ENCODE measurements at regions not wholly inside any gene's neighbourhood (a gene's known extent, or its start where the extent isn't known, plus 50 kb on each side); places are given as distances from the start of the nearest gene placed in this dataset.
A peak's percentile ranks its signal among the peaks of the same experiment; 100 is the strongest.
"Not testable (repeated sequence)": the region's sequence is repeated elsewhere in the genome, so short reads cannot be mapped to it uniquely, and the experiment has no call there.

DNA sequence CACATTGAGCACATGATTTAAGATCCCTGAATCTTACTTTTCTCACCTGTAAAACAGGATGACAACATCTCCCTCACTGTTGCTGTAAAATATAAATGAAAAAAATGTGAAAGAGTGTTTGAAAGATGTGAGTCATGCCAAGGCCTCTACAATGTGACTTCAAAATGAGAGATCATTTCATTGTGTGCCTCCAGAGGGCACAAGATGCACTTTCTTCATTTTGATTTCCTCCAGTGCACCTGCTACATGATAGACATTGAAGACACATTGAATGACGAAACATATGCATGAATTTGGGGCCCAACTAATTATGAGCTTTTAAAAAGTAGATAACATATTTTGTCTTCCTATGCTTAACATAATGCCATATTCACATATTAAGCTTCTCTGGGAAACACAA, 170.3 kb downstream of the MOBP start:
- TF ChIP-seq, protein P1, sequence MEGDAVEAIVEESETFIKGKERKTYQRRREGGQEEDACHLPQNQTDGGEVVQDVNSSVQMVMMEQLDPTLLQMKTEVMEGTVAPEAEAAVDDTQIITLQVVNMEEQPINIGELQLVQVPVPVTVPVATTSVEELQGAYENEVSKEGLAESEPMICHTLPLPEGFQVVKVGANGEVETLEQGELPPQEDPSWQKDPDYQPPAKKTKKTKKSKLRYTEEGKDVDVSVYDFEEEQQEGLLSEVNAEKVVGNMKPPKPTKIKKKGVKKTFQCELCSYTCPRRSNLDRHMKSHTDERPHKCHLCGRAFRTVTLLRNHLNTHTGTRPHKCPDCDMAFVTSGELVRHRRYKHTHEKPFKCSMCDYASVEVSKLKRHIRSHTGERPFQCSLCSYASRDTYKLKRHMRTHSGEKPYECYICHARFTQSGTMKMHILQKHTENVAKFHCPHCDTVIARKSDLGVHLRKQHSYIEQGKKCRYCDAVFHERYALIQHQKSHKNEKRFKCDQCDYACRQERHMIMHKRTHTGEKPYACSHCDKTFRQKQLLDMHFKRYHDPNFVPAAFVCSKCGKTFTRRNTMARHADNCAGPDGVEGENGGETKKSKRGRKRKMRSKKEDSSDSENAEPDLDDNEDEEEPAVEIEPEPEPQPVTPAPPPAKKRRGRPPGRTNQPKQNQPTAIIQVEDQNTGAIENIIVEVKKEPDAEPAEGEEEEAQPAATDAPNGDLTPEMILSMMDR (conservative IDR thresholded peaks at IDR 0.05; ENCODE audit: low read depth, low read length), result peak; percentile 40
- peak; percentile 11 for DNase-seq (ENCODE audit: low read depth)
- no peak overlapping the region for H3K4me3 ChIP-seq (ENCODE audit: low read length)

DNA sequence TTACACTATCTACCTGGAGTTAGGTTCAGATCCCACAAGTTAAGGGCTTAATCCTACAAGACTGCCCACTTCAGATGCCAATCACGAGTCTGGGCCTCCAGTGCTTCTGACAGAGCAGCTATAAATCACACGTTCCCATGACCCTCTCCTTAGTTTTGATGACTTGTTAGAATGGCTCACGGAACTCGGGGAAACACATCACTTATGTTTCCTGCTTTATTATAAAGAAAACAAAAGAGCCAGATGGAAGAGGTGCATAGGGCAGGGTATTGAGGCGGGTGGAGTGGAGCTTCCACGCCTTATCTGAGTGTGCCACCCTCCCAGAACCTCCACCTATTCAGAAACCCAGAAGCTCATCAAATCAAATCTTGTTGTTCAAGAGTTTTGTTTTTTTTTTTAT, 170.8 kb downstream of the MOBP start:
- TF ChIP-seq, protein P1 (conservative IDR thresholded peaks at IDR 0.05; ENCODE audit: low read depth, low read length), result no peak
- DNase-seq (ENCODE audit: low read depth), result peak; percentile 14
- no peak overlapping the region for H3K4me3 ChIP-seq (ENCODE audit: low read length)

GRCh38 chr3:39639344-39640236, 169.8 kb upstream of the MYRIP start:
- TF ChIP-seq, protein P1 (conservative IDR thresholded peaks at IDR 0.05; ENCODE audit: low read depth, low read length), result no peak
- DNase-seq (ENCODE audit: low read depth), result peak; percentile 85
- H3K4me3 ChIP-seq (ENCODE audit: low read length), result no peak overlapping the region

DNA sequence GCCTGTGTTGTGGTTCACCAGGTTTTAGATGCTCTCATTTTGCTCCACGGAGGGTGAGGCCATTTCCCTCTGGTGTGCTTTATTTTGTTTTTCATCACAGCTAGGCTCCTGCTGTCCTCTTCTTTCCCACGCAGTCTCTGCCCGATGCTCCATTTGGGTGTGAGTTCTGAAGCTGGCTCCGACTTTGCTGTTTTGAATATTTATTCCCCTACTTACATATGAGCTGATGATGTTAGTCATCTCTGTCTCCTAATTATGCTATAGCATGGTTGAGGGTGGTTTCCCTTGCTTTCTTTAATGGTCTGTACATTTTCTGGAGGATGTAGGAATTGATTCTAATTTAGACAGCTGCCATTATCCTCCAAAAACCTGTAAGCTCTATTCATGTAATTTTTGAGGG, 168.1 kb upstream of the MYRIP start:
- TF ChIP-seq, protein P1 (conservative IDR thresholded peaks at IDR 0.05; ENCODE audit: low read depth, low read length), result no peak
- no peak overlapping the region for H3K4me3 ChIP-seq (ENCODE audit: low read length)
- no peak for DNase-seq (ENCODE audit: low read depth)

DNA sequence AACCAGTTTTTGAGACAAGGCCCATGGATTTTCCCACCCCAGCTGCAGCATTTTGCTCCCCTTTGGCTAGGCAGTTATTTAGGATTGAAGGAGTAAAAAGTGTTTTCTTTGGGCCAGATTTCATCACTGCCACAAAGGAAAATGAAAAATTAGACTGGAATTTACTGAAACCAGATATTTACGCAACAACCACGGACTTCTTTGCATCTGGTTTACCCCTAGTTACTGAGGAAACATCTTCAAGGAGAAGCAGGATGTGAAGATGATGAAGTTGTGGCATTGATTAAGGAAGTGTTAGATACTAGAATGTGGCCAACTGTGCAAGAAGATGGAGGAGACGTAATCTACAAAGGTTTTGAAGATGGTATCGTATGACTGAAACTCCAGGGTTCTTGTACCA, 165.2 kb upstream of the MYRIP start:
- no peak overlapping the region for H3K4me3 ChIP-seq (ENCODE audit: low read length)
- TF ChIP-seq, protein P1 (conservative IDR thresholded peaks at IDR 0.05; ENCODE audit: low read depth, low read length), result no peak
- DNase-seq (ENCODE audit: low read depth), result no peak

GRCh38 chr3:39651256-39651655, 158.2 kb upstream of the MYRIP start:
- not testable (repeated sequence) for H3K4me3 ChIP-seq (ENCODE audit: low read length); DNase-seq (ENCODE audit: low read depth)

DNA sequence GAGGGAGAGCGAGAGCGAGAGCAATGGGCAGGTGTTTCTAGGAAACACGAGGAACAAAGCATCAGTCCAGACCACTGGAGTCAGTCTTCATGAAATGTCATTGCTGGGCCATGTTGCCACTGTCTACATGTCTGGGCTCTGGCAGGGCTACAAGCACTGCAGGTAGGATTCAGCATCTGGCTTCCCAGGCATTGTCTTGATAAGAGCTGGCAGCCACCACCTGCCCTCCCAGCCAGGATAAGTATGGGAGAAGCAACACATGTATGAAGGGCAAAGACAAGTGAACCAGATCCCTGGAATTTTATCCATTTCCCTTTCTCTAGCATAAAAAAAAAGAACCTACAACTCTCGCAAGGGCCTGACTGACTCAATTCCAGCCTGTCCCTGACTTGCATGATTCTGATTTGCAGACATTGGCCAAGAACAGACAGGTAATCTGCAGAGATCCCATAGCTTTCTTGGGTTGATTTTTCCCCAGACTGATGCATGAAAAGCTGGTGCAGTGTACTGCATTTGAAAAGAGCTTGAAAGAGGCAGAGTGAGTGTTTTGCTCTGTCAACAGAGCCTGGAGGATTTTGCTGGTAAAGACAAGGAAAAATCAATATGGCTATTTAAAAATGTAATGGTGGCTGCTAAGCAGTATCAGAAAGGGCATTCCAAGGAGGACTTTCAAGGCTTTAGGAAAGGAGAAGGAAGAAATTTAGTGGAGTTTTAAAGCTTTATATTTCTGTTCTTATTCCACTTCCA, 157.2 kb upstream of the MYRIP start:
- TF ChIP-seq, protein P1 (conservative IDR thresholded peaks at IDR 0.05; ENCODE audit: low read depth, low read length), result no peak
- DNase-seq (ENCODE audit: low read depth), result no peak
- no peak overlapping the region for H3K4me3 ChIP-seq (ENCODE audit: low read length)

DNA sequence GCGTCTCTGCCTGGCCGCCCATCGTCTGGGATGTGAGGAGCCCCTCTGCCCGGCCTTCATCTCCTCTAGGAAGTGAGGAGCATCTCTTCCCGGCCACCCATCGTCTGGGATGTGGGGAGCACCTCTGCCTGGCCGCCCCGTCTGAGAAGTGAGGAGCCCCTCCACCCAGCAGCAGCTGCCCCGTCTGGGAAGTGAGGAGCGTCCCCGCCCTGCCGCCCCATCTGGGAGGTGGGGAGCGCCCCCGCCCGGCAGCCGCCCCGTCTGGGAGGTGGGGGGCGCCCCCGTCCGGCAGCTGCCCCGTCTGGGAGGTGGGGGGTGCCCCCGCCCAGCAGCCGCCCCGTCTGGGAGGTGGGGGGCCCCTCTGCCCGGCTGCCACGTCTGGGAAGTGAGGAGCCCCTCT, 153.7 kb upstream of the MYRIP start:
- DNase-seq (ENCODE audit: low read depth); H3K4me3 ChIP-seq (ENCODE audit: low read length): not testable (repeated sequence)
